NT2/D1 (cell line): ENCODE measurements at regions not wholly inside any gene's neighbourhood (a gene's known extent, or its start where the extent isn't known, plus 50 kb on each side); places are given as distances from the start of the nearest gene placed in this dataset.

Experiments used
- SUZ12 ChIP-seq: IDR thresholded peaks from 2 replicates; pipeline ENCODE4 v1.6.1; 2011; ENCODE audit not compliant: insufficient read length, insufficient read depth; ENCODE audit errors: extremely low read depth
- YY1 ChIP-seq: IDR thresholded peaks from 2 replicates; pipeline ENCODE4 v1.6.1; 2011; ENCODE audit not compliant: insufficient read length, insufficient read depth

GRCh38 chr6:11950109-11950508, 62.0 kb upstream of the HIVEP1 start:
- TF ChIP-seq YY1 (no peak), SUZ12 (no peak)
